IMR-90 (cell line): ENCODE measurements at regions not wholly inside any gene's neighbourhood (a gene's known extent, or its start where the extent isn't known, plus 50 kb on each side); places are given as distances from the start of the nearest gene placed in this dataset.

Source experiments
- ATAC-seq: fragments of 200-7000 bp; cut with Tn5 transposase; 2 replicates; pipeline ENCODE4 v1.9.1; 2020; ENCODE audit warnings: low read depth, mild to moderate bottlenecking, moderate library complexity
- BruUV-seq: library from RNA; stranded (reverse); fragments of 400-500 nt; replicated peaks from 2 replicates; lab custom pipeline; 2021; lab: Mats Ljungman, UMichigan
- CTCF ChIA-PET: fragments of 300-600 bp; formaldehyde crosslinking; extraction: SDS; loops from one replicate; lab custom pipeline; 2021; ENCODE audit warnings: antibody characterized with exemption; lab: Yijun Ruan, JAX
- POLR2A ChIA-PET: fragments of 300-600 bp; sonication (Branson Sonifier 250); formaldehyde crosslinking; loops from one replicate; lab custom pipeline; 2022; ENCODE audit warnings: antibody characterized with exemption; ENCODE audit not compliant: unreplicated experiment; lab: Charles Lee
- DNase-seq: peaks from one replicate; pipeline ENCODE4 v3.0.0; 2013
- H2AFZ ChIP-seq: replicated peaks from 2 replicates; pipeline ENCODE3; 2013; ENCODE audit warnings: low read length, mild to moderate bottlenecking; ENCODE audit not compliant: poor library complexity
- H2AK5ac ChIP-seq: 2 replicates; pipeline ENCODE4 v1.6.1; 2013; ENCODE audit warnings: low read depth, low read length, inconsistent platforms
- H2AK9ac ChIP-seq: replicated peaks from 2 replicates; pipeline ENCODE3; 2013; ENCODE audit warnings: mild to moderate bottlenecking, low read depth, low read length, moderate library complexity; ENCODE audit not compliant: poor library complexity
- H2BK120ac ChIP-seq: 2 replicates; pipeline ENCODE4 v1.6.1; 2013; ENCODE audit warnings: low read depth, low read length, inconsistent platforms
- H2BK15ac ChIP-seq: 3 replicates; pipeline ENCODE4 v1.6.1; 2013; ENCODE audit warnings: low read depth, low read length, inconsistent platforms
- H2BK20ac ChIP-seq: 2 replicates; pipeline ENCODE4 v1.6.1; 2013; ENCODE audit warnings: low read depth, mild to moderate bottlenecking, inconsistent platforms, low read length, moderate library complexity
- H2BK5ac ChIP-seq: 2 replicates; pipeline ENCODE4 v1.6.1; 2013; ENCODE audit warnings: mild to moderate bottlenecking, low read depth, low read length, inconsistent platforms; ENCODE audit not compliant: poor library complexity, severe bottlenecking
- H3K14ac ChIP-seq: replicated peaks from 2 replicates; pipeline ENCODE4 v1.6.1; 2013; ENCODE audit warnings: low read depth, low read length, inconsistent platforms
- H3K18ac ChIP-seq: 2 replicates; pipeline ENCODE4 v1.6.1; 2013; ENCODE audit warnings: low read depth, low read length, control low read depth
- H3K23ac ChIP-seq: 2 replicates; pipeline ENCODE4 v1.6.1; 2013; ENCODE audit warnings: low read depth, low read length, inconsistent platforms
- H3K27ac ChIP-seq: 2 replicates; pipeline ENCODE4 v1.5.1; 2013; ENCODE audit warnings: mild to moderate bottlenecking, control low read depth, low read length; ENCODE audit not compliant: insufficient read depth
- H3K27me3 ChIP-seq: 2 replicates; pipeline ENCODE4 v1.6.1; 2013; ENCODE audit warnings: low read length; ENCODE audit not compliant: control insufficient read depth, insufficient read depth
- H3K36me3 ChIP-seq: 2 replicates; pipeline ENCODE4 v1.6.1; 2013; ENCODE audit warnings: low read length, mixed read lengths; ENCODE audit not compliant: control insufficient read depth, insufficient read depth
- H3K4ac ChIP-seq: 2 replicates; pipeline ENCODE4 v1.6.1; 2013; ENCODE audit warnings: low read depth, low read length, inconsistent platforms
- H3K4me1 ChIP-seq: 2 replicates; pipeline ENCODE4 v1.6.1; 2013; ENCODE audit warnings: low read length, mixed read lengths; ENCODE audit not compliant: control insufficient read depth, insufficient read depth
- H3K4me2 ChIP-seq: 2 replicates; pipeline ENCODE4 v1.6.1; 2013; ENCODE audit warnings: low read depth, mild to moderate bottlenecking, control low read depth, low read length, moderate library complexity
- H3K4me3 ChIP-seq: 2 replicates; pipeline ENCODE4 v1.5.1; 2013; ENCODE audit warnings: low read depth, mild to moderate bottlenecking, control low read depth, low read length, moderate library complexity; ENCODE audit not compliant: insufficient read depth
- H3K56ac ChIP-seq: 2 replicates; pipeline ENCODE4 v1.6.1; 2013; ENCODE audit warnings: low read length, inconsistent platforms; ENCODE audit not compliant: insufficient read depth; ENCODE audit errors: extremely low read depth
- H3K79me1 ChIP-seq, 2 experiments: 2 replicates each; pipeline ENCODE4 v1.6.1; 2013; ENCODE audit warnings: low read length in 2 of 2, inconsistent platforms in 1 of 2, low read depth in 1 of 2
- H3K9ac ChIP-seq: 2 replicates; pipeline ENCODE4 v1.6.1; 2013; ENCODE audit warnings: low read depth, low read length, control low read depth
- H3K9me1 ChIP-seq: 2 replicates; pipeline ENCODE4 v1.6.1; 2013; ENCODE audit warnings: low read length, inconsistent platforms; ENCODE audit not compliant: insufficient read depth
- H3K9me3 ChIP-seq: 2 replicates; pipeline ENCODE4 v1.6.1; 2013; ENCODE audit warnings: low read length; ENCODE audit not compliant: control insufficient read depth, insufficient read depth
- H4K20me1 ChIP-seq: 2 replicates; pipeline ENCODE4 v1.6.1; 2013; ENCODE audit warnings: low read length, inconsistent platforms; ENCODE audit not compliant: insufficient read depth
- H4K5ac ChIP-seq: 2 replicates; pipeline ENCODE4 v1.6.1; 2013; ENCODE audit warnings: mild to moderate bottlenecking, low read depth, low read length, control low read depth
- H4K8ac ChIP-seq, 2 experiments: 2 replicates each; pipeline ENCODE4 v1.6.1; 2013; ENCODE audit warnings: low read depth in 2 of 2, low read length in 2 of 2, control low read depth in 1 of 2, inconsistent platforms in 1 of 2
- H4K91ac ChIP-seq: 2 replicates; pipeline ENCODE4 v1.6.1; 2013; ENCODE audit warnings: low read depth, low read length, inconsistent platforms; ENCODE audit not compliant: insufficient read depth
- CEBPB ChIP-seq: IDR thresholded peaks from 2 replicates; pipeline ENCODE4 v1.6.1; 2012; ENCODE audit warnings: low read depth, low read length, improper control_type of control experiment
- CTCF ChIP-seq: conservative IDR thresholded peaks from 2 replicates; pipeline ENCODE4 v1.5.1; 2012; ENCODE audit warnings: mild to moderate bottlenecking, low read depth, low read length, improper control_type of control experiment
- MXI1 ChIP-seq: IDR thresholded peaks from 2 replicates; pipeline ENCODE4 v1.6.1; 2012; ENCODE audit warnings: low read depth, mild to moderate bottlenecking, low read length, moderate library complexity, borderline replicate concordance
- NFE2L2 ChIP-seq: fragments of 150-350 bp; IDR thresholded peaks from 2 replicates; pipeline ENCODE4 v1.6.1; 2016; ENCODE audit warnings: low read depth, mild to moderate bottlenecking, low read length
- POLR2A ChIP-seq: IDR thresholded peaks from 2 replicates; pipeline ENCODE4 v1.6.1; 2012; ENCODE audit warnings: mild to moderate bottlenecking, low read depth, low read length
- RAD21 ChIP-seq: IDR thresholded peaks from 2 replicates; pipeline ENCODE4 v1.6.1; 2012; ENCODE audit warnings: low read length, improper control_type of control experiment
- RFX5 ChIP-seq: IDR thresholded peaks from 2 replicates; pipeline ENCODE4 v1.8.0; 2012; ENCODE audit warnings: low read depth, mild to moderate bottlenecking, low read length, moderate library complexity
- SMC3 ChIP-seq: fragments of 150-350 bp; IDR thresholded peaks from 2 replicates; pipeline ENCODE4 v1.6.1; 2016; ENCODE audit warnings: low read depth, mild to moderate bottlenecking, antibody characterized with exemption, low read length, moderate library complexity
- USF2 ChIP-seq: fragments of 150-350 bp; IDR thresholded peaks from 2 replicates; pipeline ENCODE4 v1.6.1; 2017; ENCODE audit warnings: mild to moderate bottlenecking, antibody characterized with exemption, low read length, low read depth
- WGBS, 2 experiments: methylation state at CpG; one replicate each; pipeline versions ENCODE4 v1.1.5 to v1.1.7; 2013; ENCODE audit warnings: missing lambda C conversion rate in 2 of 2; ENCODE audit not compliant: insufficient read length in 1 of 2; ENCODE audit errors: extremely low coverage in 2 of 2; 5-methylcytosine and 5-hydroxymethylcytosine counted together
- dilution Hi-C: fragments of 300-500 bp; cut with HindIII; formaldehyde crosslinking; loops from one replicate; pipeline ENCODE4 v1.14.3; 2018; ENCODE audit warnings: low sequenced_read_pairs; ENCODE audit not compliant: unreplicated experiment
- in situ Hi-C: fragments of 300-500 bp; cut with MboI; formaldehyde crosslinking; loops from 3 replicates; pipeline ENCODE4 v1.14.3; 2019; ENCODE audit warnings: low sequenced_read_pairs, inconsistent platforms, mixed read lengths
- intact Hi-C: fragments of 100-400 bp; cut with micrococcal nuclease; formaldehyde crosslinking; loops from 2 replicates; pipeline ENCODE4 v1.10.0; 2022

GRCh38 chr12:62028536-62028935 lies 231.7 kb upstream of the USP15 start:
- Histone ChIP-seq H3K14ac (no peak overlapping the region), H2AK5ac (no peak overlapping the region), H2BK20ac (no peak overlapping the region), H4K20me1 (no peaks in the 10 kb centered on the region), H3K56ac (no peak overlapping the region), H4K5ac (no peak overlapping the region), H3K4me2 (no peak overlapping the region), H3K4me1 (no peaks in the 10 kb centered on the region), H2BK15ac (no peak overlapping the region), H3K9ac (no peak overlapping the region), H4K8ac (no peak overlapping the region), H3K36me3 (no peaks in the 10 kb centered on the region), H2AK9ac (no peak overlapping the region), H3K4ac (no peak overlapping the region), H3K79me1 (no peaks in the 10 kb centered on the region), H2BK120ac (no peak overlapping the region), H4K91ac (no peak overlapping the region), H2AFZ (no peak overlapping the region), H2BK5ac (no peak overlapping the region), H3K18ac (no peak overlapping the region), H3K9me1 (no peaks in the 10 kb centered on the region), H3K27ac (no peak overlapping the region), H3K9me3 (no peaks in the 10 kb centered on the region), H3K4me3 (no peak overlapping the region), H3K27me3 (no peaks in the 10 kb centered on the region), H3K23ac (no peak overlapping the region)
- TF ChIP-seq POLR2A (no peak), RFX5 (no peak), CEBPB (no peak), MXI1 (no peak), SMC3 (no peak), USF2 (no peak), CTCF (no peak), RAD21 (no peak), NFE2L2 (no peak)
- in situ Hi-C loops = no loop called here
- ChIA-PET CTCF (no interaction called here), POLR2A (no interaction called here)
- DNase-seq = no peak
- dilution Hi-C loops = no loop called here
- BruUV-seq = no TSS peak
- intact Hi-C loops = no loop called here
- WGBS, 2 experiments = no CpG with 5 or more reads among the region's 1 CpG
- ATAC-seq = no peak
